Breast epithelium (tissue), 3 donors: ENCODE measurements at regions not wholly inside any gene's neighbourhood (a gene's known extent, or its start where the extent isn't known, plus 50 kb on each side); places are given as distances from the start of the nearest gene placed in this dataset.

Experiments
- POLR2A ChIP-seq: fragments of 450-650 bp; IDR thresholded peaks from one replicate; pipeline ENCODE4 v1.6.1; 2016; ENCODE audit warnings: antibody characterized with exemption, mild to moderate bottlenecking, moderate library complexity
- POLR2AphosphoS5 ChIP-seq, 3 donors: sonication (generic); formaldehyde crosslinking; IDR thresholded peaks; one replicate each; pipeline ENCODE4 v1.6.1; 2017; ENCODE audit warnings: antibody characterized with exemption in 3 of 3
- TF ChIP-seq, protein P1 (sequence below), 3 donors: fragments of 450-650 bp; IDR thresholded peaks; one replicate each; pipeline ENCODE4 v1.5.1; 2016 to 2017; ENCODE audit warnings: antibody characterized with exemption in 3 of 3, mild to moderate bottlenecking in 3 of 3, moderate library complexity in 3 of 3

DNA sequence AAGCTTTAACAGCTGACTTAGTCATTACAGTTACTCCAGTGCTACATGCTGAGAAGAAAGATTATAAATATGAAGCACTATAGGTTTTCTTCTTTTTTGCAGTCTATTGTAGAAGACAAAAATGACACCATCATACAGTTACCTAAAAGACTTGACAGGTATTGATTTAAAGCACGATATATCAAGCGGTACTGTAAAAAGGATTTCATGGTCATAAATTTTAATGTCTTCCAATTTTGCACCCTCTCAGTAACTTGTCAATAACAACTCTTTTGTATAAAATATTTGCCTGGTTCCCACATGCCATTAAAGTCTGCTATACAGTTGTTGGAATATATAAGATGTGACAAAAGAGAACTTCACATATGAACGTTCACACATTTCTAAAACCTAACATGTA, 102.8 kb downstream of the ZIC5 start:
- TF ChIP-seq, protein P1, sequence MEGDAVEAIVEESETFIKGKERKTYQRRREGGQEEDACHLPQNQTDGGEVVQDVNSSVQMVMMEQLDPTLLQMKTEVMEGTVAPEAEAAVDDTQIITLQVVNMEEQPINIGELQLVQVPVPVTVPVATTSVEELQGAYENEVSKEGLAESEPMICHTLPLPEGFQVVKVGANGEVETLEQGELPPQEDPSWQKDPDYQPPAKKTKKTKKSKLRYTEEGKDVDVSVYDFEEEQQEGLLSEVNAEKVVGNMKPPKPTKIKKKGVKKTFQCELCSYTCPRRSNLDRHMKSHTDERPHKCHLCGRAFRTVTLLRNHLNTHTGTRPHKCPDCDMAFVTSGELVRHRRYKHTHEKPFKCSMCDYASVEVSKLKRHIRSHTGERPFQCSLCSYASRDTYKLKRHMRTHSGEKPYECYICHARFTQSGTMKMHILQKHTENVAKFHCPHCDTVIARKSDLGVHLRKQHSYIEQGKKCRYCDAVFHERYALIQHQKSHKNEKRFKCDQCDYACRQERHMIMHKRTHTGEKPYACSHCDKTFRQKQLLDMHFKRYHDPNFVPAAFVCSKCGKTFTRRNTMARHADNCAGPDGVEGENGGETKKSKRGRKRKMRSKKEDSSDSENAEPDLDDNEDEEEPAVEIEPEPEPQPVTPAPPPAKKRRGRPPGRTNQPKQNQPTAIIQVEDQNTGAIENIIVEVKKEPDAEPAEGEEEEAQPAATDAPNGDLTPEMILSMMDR (IDR thresholded peaks at IDR 0.05) = no peak
- TF ChIP-seq POLR2A = no peak
- no peak for TF ChIP-seq POLR2AphosphoS5 (IDR thresholded peaks at IDR 0.05)
